Body of pancreas (tissue), 4 donors: ENCODE measurements at regions not wholly inside any gene's neighbourhood (a gene's known extent, or its start where the extent isn't known, plus 50 kb on each side); places are given as distances from the start of the nearest gene placed in this dataset.

ENCODE experiments used
- CTCF ChIP-seq, 7 experiments: fragments of 450-650 bp in 4 of 7; fragments of 200-600 bp in 3 of 7; sonication (generic) in 3 of 7; IDR thresholded peaks; one replicate each; pipeline ENCODE4 v1.5.1; 2016 to 2019; ENCODE audit warnings: antibody characterized with exemption in 7 of 7
- POLR2A ChIP-seq, 3 donors: fragments of 450-650 bp; IDR thresholded peaks; one replicate each; pipeline ENCODE4 v1.6.1; 2016; ENCODE audit warnings: antibody characterized with exemption in 3 of 3, mild to moderate bottlenecking in 2 of 3

- TF ChIP-seq CTCF (IDR thresholded peaks at IDR 0.05) (no peak), POLR2A (IDR thresholded peaks at IDR 0.05) (no peak)
Observed at GRCh38 chr20:11795071-11795615, 122.5 kb upstream of the BTBD3 start.
